Prostate gland (tissue), 2 donors: ENCODE measurements at regions not wholly inside any gene's neighbourhood (a gene's known extent, or its start where the extent isn't known, plus 50 kb on each side); places are given as distances from the start of the nearest gene placed in this dataset.

Experiments used
- DNase-seq: peaks from one replicate; pipeline ENCODE4 v3.0.0-alpha.2; 2019; ENCODE audit warnings: low spot score
- H3K27ac ChIP-seq, 2 donors: fragments of 200-600 bp; sonication (generic); 2 replicates each; pipeline ENCODE4 v1.5.1; 2017 to 2019
- H3K27me3 ChIP-seq: fragments of 200-600 bp; sonication (generic); replicated peaks from 2 replicates; pipeline ENCODE4 v1.5.1; 2019; ENCODE audit not compliant: insufficient read depth
- H3K36me3 ChIP-seq, 2 donors: fragments of 200-600 bp; sonication (generic); 1 replicate in 1 of 2; 2 replicates in 1 of 2; pipeline versions ENCODE4 v1.5.1 to v1.8.1; 2017 to 2019
- H3K4me1 ChIP-seq: fragments of 200-600 bp; sonication (generic); replicated peaks from 2 replicates; pipeline ENCODE4 v1.5.1; 2019
- H3K4me3 ChIP-seq, 2 donors: fragments of 200-600 bp; sonication (generic); 2 replicates each; pipeline ENCODE4 v1.5.1; 2017 to 2019
- H3K9me3 ChIP-seq: fragments of 200-600 bp; sonication (generic); 2 replicates; pipeline ENCODE4 v1.5.1; 2017
- POLR2A ChIP-seq: fragments of 450-650 bp; IDR thresholded peaks from one replicate; pipeline ENCODE4 v1.6.1; 2016; ENCODE audit warnings: antibody characterized with exemption, mild to moderate bottlenecking
- POLR2AphosphoS5 ChIP-seq: sonication (generic); formaldehyde crosslinking; IDR thresholded peaks from one replicate; pipeline ENCODE4 v1.6.1; 2017; ENCODE audit warnings: antibody characterized with exemption
- WGBS: methylation state at CpG from one replicate; pipeline ENCODE4 v1.1.5; 2018; 5-methylcytosine and 5-hydroxymethylcytosine counted together
- intact Hi-C: fragments of 100-400 bp; cut with DNase I; formaldehyde crosslinking; loops from one replicate; pipeline ENCODE4 v1.14.2; 2022
- TF ChIP-seq, protein P1 (sequence below), 4 experiments: fragments of 200-600 bp in 2 of 4; fragments of 450-650 bp in 2 of 4; sonication (generic) in 2 of 4; IDR thresholded peaks; 1 replicate in 3 of 4; 2 replicates in 1 of 4; pipeline ENCODE4 v1.5.1; 2016 to 2019; ENCODE audit warnings: antibody characterized with exemption in 4 of 4, mild to moderate bottlenecking in 2 of 4, moderate library complexity in 2 of 4

- TF ChIP-seq POLR2A: no peak
- no peak for TF ChIP-seq POLR2AphosphoS5
- TF ChIP-seq, protein P1, sequence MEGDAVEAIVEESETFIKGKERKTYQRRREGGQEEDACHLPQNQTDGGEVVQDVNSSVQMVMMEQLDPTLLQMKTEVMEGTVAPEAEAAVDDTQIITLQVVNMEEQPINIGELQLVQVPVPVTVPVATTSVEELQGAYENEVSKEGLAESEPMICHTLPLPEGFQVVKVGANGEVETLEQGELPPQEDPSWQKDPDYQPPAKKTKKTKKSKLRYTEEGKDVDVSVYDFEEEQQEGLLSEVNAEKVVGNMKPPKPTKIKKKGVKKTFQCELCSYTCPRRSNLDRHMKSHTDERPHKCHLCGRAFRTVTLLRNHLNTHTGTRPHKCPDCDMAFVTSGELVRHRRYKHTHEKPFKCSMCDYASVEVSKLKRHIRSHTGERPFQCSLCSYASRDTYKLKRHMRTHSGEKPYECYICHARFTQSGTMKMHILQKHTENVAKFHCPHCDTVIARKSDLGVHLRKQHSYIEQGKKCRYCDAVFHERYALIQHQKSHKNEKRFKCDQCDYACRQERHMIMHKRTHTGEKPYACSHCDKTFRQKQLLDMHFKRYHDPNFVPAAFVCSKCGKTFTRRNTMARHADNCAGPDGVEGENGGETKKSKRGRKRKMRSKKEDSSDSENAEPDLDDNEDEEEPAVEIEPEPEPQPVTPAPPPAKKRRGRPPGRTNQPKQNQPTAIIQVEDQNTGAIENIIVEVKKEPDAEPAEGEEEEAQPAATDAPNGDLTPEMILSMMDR (IDR thresholded peaks at IDR 0.05): no peak
- no peaks in the 10 kb centered on the region for H3K27me3 ChIP-seq
- H3K4me3 ChIP-seq: no peak overlapping the region
- no peaks in the 10 kb centered on the region for H3K36me3 ChIP-seq
- intact Hi-C loops: no loop called here
- H3K27ac ChIP-seq: no peak overlapping the region
- H3K4me1 ChIP-seq: no peaks in the 10 kb centered on the region
- WGBS: 50% methylated on average over 2 of the region's 2 CpGs
- DNase-seq: no peak
- H3K9me3 ChIP-seq: no peaks in the 10 kb centered on the region
Measured at GRCh38 chr11:57098191-57098590, 83.6 kb upstream of the LRRC55 start.

- no peaks in the 10 kb centered on the region for H3K9me3 ChIP-seq
- no peaks in the 10 kb centered on the region for H3K27me3 ChIP-seq
- no peak overlapping the region for H3K4me3 ChIP-seq
- H3K27ac ChIP-seq: no peak overlapping the region
- no peak for TF ChIP-seq POLR2AphosphoS5
- no peak for TF ChIP-seq POLR2A
- TF ChIP-seq, protein P1 (IDR thresholded peaks at IDR 0.05): no peak
- H3K36me3 ChIP-seq: no peaks in the 10 kb centered on the region
- WGBS: 22% methylated on average over 5 of the region's 5 CpGs
- intact Hi-C loops: no loop called here
- no peak for DNase-seq
- no peaks in the 10 kb centered on the region for H3K4me1 ChIP-seq
Measured at GRCh38 chr11:57100638-57101331, 81.0 kb upstream of the LRRC55 start.

- intact Hi-C loops: no loop called here
- no peak overlapping the region for H3K4me3 ChIP-seq
- no peak for DNase-seq
- H3K4me1 ChIP-seq: no peaks in the 10 kb centered on the region
- no peak overlapping the region for H3K27ac ChIP-seq
- no peak for TF ChIP-seq POLR2A
- no peaks in the 10 kb centered on the region for H3K9me3 ChIP-seq
- H3K27me3 ChIP-seq: no peaks in the 10 kb centered on the region
- WGBS: 90% methylated on average over 6 of the region's 6 CpGs
- H3K36me3 ChIP-seq: no peaks in the 10 kb centered on the region
Measured at GRCh38 chr11:57103899-57104605, 77.7 kb upstream of the LRRC55 start.

DNA sequence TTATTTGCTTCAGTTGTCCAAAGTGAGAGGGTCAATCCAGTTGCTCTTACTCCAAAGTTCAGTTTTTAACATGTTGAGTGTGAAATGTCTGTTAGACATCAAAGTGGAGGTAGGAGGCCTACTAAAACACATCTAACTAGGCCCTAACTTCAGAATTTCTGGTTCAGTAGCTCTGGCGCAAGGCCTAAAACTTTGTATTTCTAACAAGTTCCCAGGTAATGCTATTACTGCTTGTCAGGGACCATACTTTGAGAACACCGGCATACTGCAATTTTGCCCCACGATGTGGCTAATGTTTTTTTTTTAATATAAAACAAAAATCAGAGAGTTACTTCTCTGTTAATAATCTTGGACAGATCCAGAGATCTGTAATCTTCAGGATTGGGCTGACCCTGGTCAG, 72.4 kb upstream of the LRRC55 start:
- TF ChIP-seq POLR2AphosphoS5: no peak
- no peak for TF ChIP-seq POLR2A
- TF ChIP-seq, protein P1 (IDR thresholded peaks at IDR 0.05): no peak
- intact Hi-C loops: no loop called here
- Histone ChIP-seq H3K36me3 (no peaks in the 10 kb centered on the region), H3K4me3 (no peak overlapping the region), H3K27ac (no peak overlapping the region), H3K9me3 (no peaks in the 10 kb centered on the region), H3K4me1 (no peaks in the 10 kb centered on the region), H3K27me3 (no peaks in the 10 kb centered on the region)
- no peak for DNase-seq
- WGBS: 94% methylated on average over 3 of the region's 3 CpGs

- intact Hi-C loops: loop anchor here (10.0 kb wide), 1 partner anchor 133 kb away; no protein-coding TSS in a partner anchor
Measured at GRCh38 chr11:57111619-57112018, 70.1 kb upstream of the LRRC55 start.

More at GRCh38 chr11:57111619-57112018, 70.1 kb upstream of the LRRC55 start:
- no peak for TF ChIP-seq POLR2A
- TF ChIP-seq, protein P1 (IDR thresholded peaks at IDR 0.05): no peak
- no peak for TF ChIP-seq POLR2AphosphoS5
- Histone ChIP-seq H3K27ac (no peak overlapping the region), H3K9me3 (no peaks in the 10 kb centered on the region), H3K27me3 (no peaks in the 10 kb centered on the region), H3K36me3 (no peaks in the 10 kb centered on the region), H3K4me1 (no peaks in the 10 kb centered on the region), H3K4me3 (no peak overlapping the region)
- no peak for DNase-seq
- WGBS: 32% methylated on average over 2 of the region's 2 CpGs
